HL-60 (cell line): ENCODE measurements at regions not wholly inside any gene's neighbourhood (a gene's known extent, or its start where the extent isn't known, plus 50 kb on each side); places are given as distances from the start of the nearest gene placed in this dataset.

Experiments
- GABPA ChIP-seq: IDR thresholded peaks from 2 replicates; pipeline ENCODE4 v1.6.1; 2012; ENCODE audit warnings: low read depth
- POLR2AphosphoS5 ChIP-seq: IDR thresholded peaks from 2 replicates; pipeline ENCODE4 v1.6.1; 2012; ENCODE audit warnings: low read depth
- TF ChIP-seq, protein P1 (sequence below): IDR thresholded peaks from one replicate; pipeline ENCODE4 v1.5.1; 2011; ENCODE audit warnings: low read length, control low read depth, inconsistent platforms; ENCODE audit not compliant: insufficient read depth
- TF ChIP-seq, protein P2 (sequence below): IDR thresholded peaks from 2 replicates; pipeline ENCODE4 v1.6.1; 2012; ENCODE audit warnings: low read depth; ENCODE audit not compliant: insufficient replicate concordance

DNA sequence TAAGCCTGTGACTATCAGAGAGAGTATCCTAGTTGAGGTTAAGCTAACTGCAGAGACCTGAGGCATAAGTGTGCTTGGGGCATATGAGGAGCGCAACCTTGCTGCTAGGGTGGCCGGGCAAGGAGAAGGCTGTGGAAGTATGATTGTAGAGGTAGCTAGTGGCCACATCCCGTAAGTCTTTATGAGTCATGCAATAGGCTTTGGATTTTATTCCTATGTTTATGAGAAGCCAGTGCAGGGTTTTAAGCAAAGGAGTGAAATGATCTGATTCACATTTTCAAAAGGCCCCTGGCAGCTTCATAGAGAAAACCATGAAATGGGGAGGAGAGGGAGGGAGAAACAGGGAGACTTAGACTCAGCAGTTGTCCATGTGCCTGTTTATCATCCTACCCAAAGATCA is 92.1 kb upstream of the WDFY3 start:
- TF ChIP-seq, protein P1, sequence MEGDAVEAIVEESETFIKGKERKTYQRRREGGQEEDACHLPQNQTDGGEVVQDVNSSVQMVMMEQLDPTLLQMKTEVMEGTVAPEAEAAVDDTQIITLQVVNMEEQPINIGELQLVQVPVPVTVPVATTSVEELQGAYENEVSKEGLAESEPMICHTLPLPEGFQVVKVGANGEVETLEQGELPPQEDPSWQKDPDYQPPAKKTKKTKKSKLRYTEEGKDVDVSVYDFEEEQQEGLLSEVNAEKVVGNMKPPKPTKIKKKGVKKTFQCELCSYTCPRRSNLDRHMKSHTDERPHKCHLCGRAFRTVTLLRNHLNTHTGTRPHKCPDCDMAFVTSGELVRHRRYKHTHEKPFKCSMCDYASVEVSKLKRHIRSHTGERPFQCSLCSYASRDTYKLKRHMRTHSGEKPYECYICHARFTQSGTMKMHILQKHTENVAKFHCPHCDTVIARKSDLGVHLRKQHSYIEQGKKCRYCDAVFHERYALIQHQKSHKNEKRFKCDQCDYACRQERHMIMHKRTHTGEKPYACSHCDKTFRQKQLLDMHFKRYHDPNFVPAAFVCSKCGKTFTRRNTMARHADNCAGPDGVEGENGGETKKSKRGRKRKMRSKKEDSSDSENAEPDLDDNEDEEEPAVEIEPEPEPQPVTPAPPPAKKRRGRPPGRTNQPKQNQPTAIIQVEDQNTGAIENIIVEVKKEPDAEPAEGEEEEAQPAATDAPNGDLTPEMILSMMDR, result no peak
- TF ChIP-seq POLR2AphosphoS5 (no peak), GABPA (no peak)
- TF ChIP-seq, protein P2, sequence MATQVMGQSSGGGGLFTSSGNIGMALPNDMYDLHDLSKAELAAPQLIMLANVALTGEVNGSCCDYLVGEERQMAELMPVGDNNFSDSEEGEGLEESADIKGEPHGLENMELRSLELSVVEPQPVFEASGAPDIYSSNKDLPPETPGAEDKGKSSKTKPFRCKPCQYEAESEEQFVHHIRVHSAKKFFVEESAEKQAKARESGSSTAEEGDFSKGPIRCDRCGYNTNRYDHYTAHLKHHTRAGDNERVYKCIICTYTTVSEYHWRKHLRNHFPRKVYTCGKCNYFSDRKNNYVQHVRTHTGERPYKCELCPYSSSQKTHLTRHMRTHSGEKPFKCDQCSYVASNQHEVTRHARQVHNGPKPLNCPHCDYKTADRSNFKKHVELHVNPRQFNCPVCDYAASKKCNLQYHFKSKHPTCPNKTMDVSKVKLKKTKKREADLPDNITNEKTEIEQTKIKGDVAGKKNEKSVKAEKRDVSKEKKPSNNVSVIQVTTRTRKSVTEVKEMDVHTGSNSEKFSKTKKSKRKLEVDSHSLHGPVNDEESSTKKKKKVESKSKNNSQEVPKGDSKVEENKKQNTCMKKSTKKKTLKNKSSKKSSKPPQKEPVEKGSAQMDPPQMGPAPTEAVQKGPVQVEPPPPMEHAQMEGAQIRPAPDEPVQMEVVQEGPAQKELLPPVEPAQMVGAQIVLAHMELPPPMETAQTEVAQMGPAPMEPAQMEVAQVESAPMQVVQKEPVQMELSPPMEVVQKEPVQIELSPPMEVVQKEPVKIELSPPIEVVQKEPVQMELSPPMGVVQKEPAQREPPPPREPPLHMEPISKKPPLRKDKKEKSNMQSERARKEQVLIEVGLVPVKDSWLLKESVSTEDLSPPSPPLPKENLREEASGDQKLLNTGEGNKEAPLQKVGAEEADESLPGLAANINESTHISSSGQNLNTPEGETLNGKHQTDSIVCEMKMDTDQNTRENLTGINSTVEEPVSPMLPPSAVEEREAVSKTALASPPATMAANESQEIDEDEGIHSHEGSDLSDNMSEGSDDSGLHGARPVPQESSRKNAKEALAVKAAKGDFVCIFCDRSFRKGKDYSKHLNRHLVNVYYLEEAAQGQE, result no peak
